Osteocyte (in vitro differentiated cells): ENCODE measurements at regions not wholly inside any gene's neighbourhood (a gene's known extent, or its start where the extent isn't known, plus 50 kb on each side); places are given as distances from the start of the nearest gene placed in this dataset.

Source experiments
- DNase-seq: peaks from one replicate; pipeline ENCODE4 v3.0.0; 2021; ENCODE audit warnings: mixed read lengths; ENCODE audit not compliant: unreplicated experiment; ENCODE audit errors: extremely low spot score
- H3K27ac Mint-ChIP-seq: one replicate; pipeline ENCODE4 v1.8.0; 2021; ENCODE audit warnings: mild to moderate bottlenecking, mixed read lengths; ENCODE audit not compliant: unreplicated experiment
- H3K27me3 Mint-ChIP-seq: one replicate; pipeline ENCODE4 v1.8.0; 2021; ENCODE audit warnings: mixed read lengths; ENCODE audit not compliant: unreplicated experiment
- H3K36me3 Mint-ChIP-seq: one replicate; pipeline ENCODE4 v1.8.0; 2021; ENCODE audit warnings: mixed read lengths; ENCODE audit not compliant: unreplicated experiment
- H3K4me1 Mint-ChIP-seq: one replicate; pipeline ENCODE4 v1.8.0; 2021; ENCODE audit warnings: mixed read lengths; ENCODE audit not compliant: unreplicated experiment
- H3K4me3 Mint-ChIP-seq: one replicate; pipeline ENCODE4 v1.8.0; 2021; ENCODE audit warnings: mild to moderate bottlenecking, moderate library complexity, mixed read lengths; ENCODE audit not compliant: unreplicated experiment
- H3K9me3 Mint-ChIP-seq: one replicate; pipeline ENCODE4 v1.8.0; 2021; ENCODE audit warnings: mixed read lengths; ENCODE audit not compliant: unreplicated experiment
- TF ChIP-seq, protein P1 (sequence below): fragments of 200-600 bp; sonication (generic); IDR thresholded peaks from 2 replicates; pipeline ENCODE4 v1.5.0; 2021; ENCODE audit warnings: antibody characterized with exemption, mild to moderate bottlenecking, moderate library complexity

- TF ChIP-seq, protein P1, sequence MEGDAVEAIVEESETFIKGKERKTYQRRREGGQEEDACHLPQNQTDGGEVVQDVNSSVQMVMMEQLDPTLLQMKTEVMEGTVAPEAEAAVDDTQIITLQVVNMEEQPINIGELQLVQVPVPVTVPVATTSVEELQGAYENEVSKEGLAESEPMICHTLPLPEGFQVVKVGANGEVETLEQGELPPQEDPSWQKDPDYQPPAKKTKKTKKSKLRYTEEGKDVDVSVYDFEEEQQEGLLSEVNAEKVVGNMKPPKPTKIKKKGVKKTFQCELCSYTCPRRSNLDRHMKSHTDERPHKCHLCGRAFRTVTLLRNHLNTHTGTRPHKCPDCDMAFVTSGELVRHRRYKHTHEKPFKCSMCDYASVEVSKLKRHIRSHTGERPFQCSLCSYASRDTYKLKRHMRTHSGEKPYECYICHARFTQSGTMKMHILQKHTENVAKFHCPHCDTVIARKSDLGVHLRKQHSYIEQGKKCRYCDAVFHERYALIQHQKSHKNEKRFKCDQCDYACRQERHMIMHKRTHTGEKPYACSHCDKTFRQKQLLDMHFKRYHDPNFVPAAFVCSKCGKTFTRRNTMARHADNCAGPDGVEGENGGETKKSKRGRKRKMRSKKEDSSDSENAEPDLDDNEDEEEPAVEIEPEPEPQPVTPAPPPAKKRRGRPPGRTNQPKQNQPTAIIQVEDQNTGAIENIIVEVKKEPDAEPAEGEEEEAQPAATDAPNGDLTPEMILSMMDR, result no peak
- Mint-ChIP-seq H3K27me3 (no peaks in the 10 kb centered on the region), H3K36me3 (no peaks in the 10 kb centered on the region), H3K9me3 (no peaks in the 10 kb centered on the region), H3K4me3 (no peak overlapping the region), H3K27ac (no peak overlapping the region), H3K4me1 (no peaks in the 10 kb centered on the region)
- DNase-seq, result no peak
Measured at GRCh38 chr17:70881093-70881492, 711.8 kb downstream of the KCNJ2 start.

DNA sequence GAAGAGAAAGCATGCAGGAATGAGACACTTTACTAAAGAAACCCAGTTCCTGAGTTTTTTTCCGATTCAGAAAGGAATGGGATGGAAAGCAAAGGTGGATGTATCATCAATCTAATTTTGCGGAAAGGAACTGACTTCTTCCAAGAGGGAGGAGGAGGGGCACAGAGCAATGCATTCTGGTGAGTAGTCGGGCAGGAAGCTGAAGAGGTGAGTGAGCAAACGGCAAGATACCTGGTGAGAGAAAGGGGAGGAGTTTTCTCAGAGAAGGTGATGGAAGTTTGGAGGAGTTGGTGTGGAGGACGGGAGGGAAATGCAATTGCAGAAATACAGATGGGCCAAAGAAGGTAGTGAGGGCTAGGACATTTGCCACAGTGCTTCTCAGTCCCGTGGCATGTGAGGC is 713.2 kb downstream of the KCNJ2 start:
- Mint-ChIP-seq H3K27me3 (no peaks in the 10 kb centered on the region), H3K27ac (no peak overlapping the region), H3K36me3 (no peaks in the 10 kb centered on the region), H3K4me1 (no peaks in the 10 kb centered on the region), H3K4me3 (no peak overlapping the region), H3K9me3 (no peaks in the 10 kb centered on the region)
- no peak for DNase-seq
- TF ChIP-seq, protein P1, result no peak

- Mint-ChIP-seq H3K27me3 (no peaks in the 10 kb centered on the region), H3K9me3 (no peaks in the 10 kb centered on the region)
Measured at GRCh38 chr17:70886648-70887047, 717.3 kb downstream of the KCNJ2 start.

GRCh38 chr17:70888324-70888723 is 719.0 kb downstream of the KCNJ2 start:
- Mint-ChIP-seq H3K4me3 (no peak overlapping the region), H3K27me3 (no peaks in the 10 kb centered on the region), H3K27ac (no peak overlapping the region), H3K9me3 (no peaks in the 10 kb centered on the region), H3K4me1 (peaks cover 15% of the 10 kb centered on the region), H3K36me3 (no peaks in the 10 kb centered on the region)
- TF ChIP-seq, protein P1, result no peak
- no peak for DNase-seq

More at GRCh38 chr17:70886648-70887047, 717.3 kb downstream of the KCNJ2 start:
- no peak overlapping the region for H3K4me3 Mint-ChIP-seq
- DNase-seq, result no peak
- H3K36me3 Mint-ChIP-seq, result no peaks in the 10 kb centered on the region
- no peak overlapping the region for H3K27ac Mint-ChIP-seq
- peaks cover 8% of the 10 kb centered on the region for H3K4me1 Mint-ChIP-seq
- TF ChIP-seq, protein P1, result no peak

- Mint-ChIP-seq H3K27me3 (no peaks in the 10 kb centered on the region), H3K27ac (no peak overlapping the region), H3K4me3 (no peak overlapping the region), H3K9me3 (no peaks in the 10 kb centered on the region), H3K36me3 (no peaks in the 10 kb centered on the region), H3K4me1 (peaks cover 16% of the 10 kb centered on the region)
- DNase-seq, result no peak
- TF ChIP-seq, protein P1, result no peak
Measured at GRCh38 chr17:70891306-70891705, 722.0 kb downstream of the KCNJ2 start.
